ENCODE measurements at regions not wholly inside any gene's neighbourhood (a gene's known extent, or its start where the extent isn't known, plus 50 kb on each side); places are given as distances from the start of the nearest gene placed in this dataset.

- Mint-ChIP-seq H3K4me3 (ENCODE audit: unreplicated experiment) (no peak overlapping the region), H3K9me3 (ENCODE audit: unreplicated experiment) (no peaks in the 10 kb centered on the region), H3K27me3 (ENCODE audit: unreplicated experiment) (no peaks in the 10 kb centered on the region), H3K36me3 (ENCODE audit: low read depth, unreplicated experiment) (no peaks in the 10 kb centered on the region), H3K4me1 (ENCODE audit: unreplicated experiment) (peaks cover 4% of the 10 kb centered on the region), H3K27ac (ENCODE audit: unreplicated experiment) (no peak overlapping the region)
- TF ChIP-seq, protein P1, sequence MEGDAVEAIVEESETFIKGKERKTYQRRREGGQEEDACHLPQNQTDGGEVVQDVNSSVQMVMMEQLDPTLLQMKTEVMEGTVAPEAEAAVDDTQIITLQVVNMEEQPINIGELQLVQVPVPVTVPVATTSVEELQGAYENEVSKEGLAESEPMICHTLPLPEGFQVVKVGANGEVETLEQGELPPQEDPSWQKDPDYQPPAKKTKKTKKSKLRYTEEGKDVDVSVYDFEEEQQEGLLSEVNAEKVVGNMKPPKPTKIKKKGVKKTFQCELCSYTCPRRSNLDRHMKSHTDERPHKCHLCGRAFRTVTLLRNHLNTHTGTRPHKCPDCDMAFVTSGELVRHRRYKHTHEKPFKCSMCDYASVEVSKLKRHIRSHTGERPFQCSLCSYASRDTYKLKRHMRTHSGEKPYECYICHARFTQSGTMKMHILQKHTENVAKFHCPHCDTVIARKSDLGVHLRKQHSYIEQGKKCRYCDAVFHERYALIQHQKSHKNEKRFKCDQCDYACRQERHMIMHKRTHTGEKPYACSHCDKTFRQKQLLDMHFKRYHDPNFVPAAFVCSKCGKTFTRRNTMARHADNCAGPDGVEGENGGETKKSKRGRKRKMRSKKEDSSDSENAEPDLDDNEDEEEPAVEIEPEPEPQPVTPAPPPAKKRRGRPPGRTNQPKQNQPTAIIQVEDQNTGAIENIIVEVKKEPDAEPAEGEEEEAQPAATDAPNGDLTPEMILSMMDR (IDR thresholded peaks at IDR 0.05; ENCODE audit: unreplicated experiment): no peak
- DNase-seq (ENCODE audit: low spot score): no peak
Measured at GRCh38 chr4:133003169-133003568, 145.9 kb upstream of the PCDH10 start.

- DNase-seq (ENCODE audit: low spot score): no peak
Measured at GRCh38 chr4:133014473-133015135, 134.5 kb upstream of the PCDH10 start.

GRCh38 chr4:133045288-133045687 is 103.8 kb upstream of the PCDH10 start:
- Mint-ChIP-seq H3K9me3 (ENCODE audit: unreplicated experiment) (no peaks in the 10 kb centered on the region), H3K4me1 (ENCODE audit: unreplicated experiment) (no peaks in the 10 kb centered on the region), H3K36me3 (ENCODE audit: low read depth, unreplicated experiment) (no peaks in the 10 kb centered on the region), H3K27ac (ENCODE audit: unreplicated experiment) (no peak overlapping the region), H3K4me3 (ENCODE audit: unreplicated experiment) (no peak overlapping the region), H3K27me3 (ENCODE audit: unreplicated experiment) (no peaks in the 10 kb centered on the region)
- DNase-seq (ENCODE audit: low spot score): no peak
- TF ChIP-seq, protein P1 (IDR thresholded peaks at IDR 0.05; ENCODE audit: unreplicated experiment): no peak

More at GRCh38 chr4:133014473-133015135, 134.5 kb upstream of the PCDH10 start:
- Mint-ChIP-seq H3K27me3 (ENCODE audit: unreplicated experiment) (peaks cover 2% of the 10 kb centered on the region), H3K36me3 (ENCODE audit: low read depth, unreplicated experiment) (no peaks in the 10 kb centered on the region), H3K27ac (ENCODE audit: unreplicated experiment) (no peak overlapping the region), H3K9me3 (ENCODE audit: unreplicated experiment) (no peaks in the 10 kb centered on the region), H3K4me3 (ENCODE audit: unreplicated experiment) (no peak overlapping the region), H3K4me1 (ENCODE audit: unreplicated experiment) (no peaks in the 10 kb centered on the region)
- TF ChIP-seq, protein P1 (IDR thresholded peaks at IDR 0.05; ENCODE audit: unreplicated experiment): no peak

GRCh38 chr4:133046156-133046555 is 102.9 kb upstream of the PCDH10 start:
- H3K27me3 Mint-ChIP-seq (ENCODE audit: unreplicated experiment): no peaks in the 10 kb centered on the region
- H3K4me1 Mint-ChIP-seq (ENCODE audit: unreplicated experiment): no peaks in the 10 kb centered on the region
- TF ChIP-seq, protein P1 (IDR thresholded peaks at IDR 0.05; ENCODE audit: unreplicated experiment): no peak
- H3K36me3 Mint-ChIP-seq (ENCODE audit: low read depth, unreplicated experiment): no peaks in the 10 kb centered on the region
- no peak for DNase-seq (ENCODE audit: low spot score)
- no peak overlapping the region for H3K4me3 Mint-ChIP-seq (ENCODE audit: unreplicated experiment)
- H3K9me3 Mint-ChIP-seq (ENCODE audit: unreplicated experiment): no peaks in the 10 kb centered on the region
- H3K27ac Mint-ChIP-seq (ENCODE audit: unreplicated experiment): no peak overlapping the region

DNA sequence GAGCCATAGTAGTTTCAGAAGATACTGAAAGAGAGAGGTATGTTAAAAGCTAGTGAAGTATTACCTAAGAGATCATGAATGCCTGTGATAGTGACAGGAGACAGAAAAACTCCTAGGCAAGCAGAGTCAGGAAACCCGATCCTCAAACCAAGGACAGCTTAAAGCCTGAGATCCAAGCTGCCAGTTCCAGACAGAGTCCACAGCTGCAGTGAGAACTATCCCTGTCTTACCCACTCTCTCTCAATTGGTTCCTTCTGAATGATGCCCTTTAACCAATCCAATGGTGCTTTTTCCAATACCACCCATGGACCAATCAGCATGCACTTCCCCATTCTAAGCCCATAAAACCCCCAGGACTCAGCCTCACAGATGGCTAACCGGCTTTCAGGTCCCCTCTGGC is 90.4 kb upstream of the PCDH10 start:
- Mint-ChIP-seq H3K4me1 (ENCODE audit: unreplicated experiment) (no peaks in the 10 kb centered on the region), H3K27me3 (ENCODE audit: unreplicated experiment) (no peaks in the 10 kb centered on the region)
- no peak for DNase-seq (ENCODE audit: low spot score)

More for the DNA sequence above, 90.4 kb upstream of the PCDH10 start:
- H3K36me3 Mint-ChIP-seq (ENCODE audit: low read depth, unreplicated experiment): no peaks in the 10 kb centered on the region
- TF ChIP-seq, protein P1 (IDR thresholded peaks at IDR 0.05; ENCODE audit: unreplicated experiment): no peak
- no peaks in the 10 kb centered on the region for H3K9me3 Mint-ChIP-seq (ENCODE audit: unreplicated experiment)
- H3K4me3 Mint-ChIP-seq (ENCODE audit: unreplicated experiment): no peak overlapping the region
- H3K27ac Mint-ChIP-seq (ENCODE audit: unreplicated experiment): no peak overlapping the region
